Adrenal gland (tissue), 9 donors: ENCODE measurements at regions not wholly inside any gene's neighbourhood (a gene's known extent, or its start where the extent isn't known, plus 50 kb on each side); places are given as distances from the start of the nearest gene placed in this dataset.
A peak's percentile ranks its signal among the peaks of the same experiment; 100 is the strongest.

ENCODE experiments used
- DNase-seq, 7 donors: peaks; one replicate each; pipeline ENCODE4 v3.0.0-alpha.2; 2019 to 2020
- H3K27ac ChIP-seq, 5 donors: fragments of 200-600 bp; sonication (generic) in 4 of 5; 1 replicate in 3 of 5; 2 replicates in 2 of 5; pipeline versions ENCODE4 v1.5.1 to v1.8.0; 2016 to 2020; ENCODE audit warnings: mild to moderate bottlenecking in 1 of 5
- H3K27me3 ChIP-seq: fragments of 200-600 bp; 2 replicates; pipeline ENCODE4 v1.8.0; 2021
- H3K36me3 ChIP-seq, 2 donors: fragments of 200-600 bp; replicated peaks in 1 of 2; 1 replicate in 1 of 2; 2 replicates in 1 of 2; pipeline versions ENCODE4 v1.5.1 to v1.8.0; 2018 to 2022
- H3K4me1 ChIP-seq, 2 donors: fragments of 200-600 bp; replicated peaks in 1 of 2; 1 replicate in 1 of 2; 2 replicates in 1 of 2; pipeline versions ENCODE4 v1.5.1 to v1.8.0; 2018 to 2021
- H3K4me3 ChIP-seq, 4 donors: fragments of 200-600 bp; sonication (generic) in 3 of 4; one replicate each; pipeline ENCODE4 v1.5.1; 2016 to 2018
- H3K9me3 ChIP-seq, 3 donors: fragments of 200-600 bp; sonication (generic) in 1 of 3; replicated peaks in 1 of 3; 1 replicate in 2 of 3; 2 replicates in 1 of 3; pipeline versions ENCODE4 v1.5.1 to v1.8.0; 2016 to 2021
- POLR2A ChIP-seq, 2 donors: fragments of 450-650 bp; IDR thresholded peaks; one replicate each; pipeline ENCODE4 v1.6.1; 2017; ENCODE audit warnings: antibody characterized with exemption in 2 of 2, mild to moderate bottlenecking in 2 of 2, moderate library complexity in 1 of 2
- WGBS, 4 donors: extraction: QIAGEN DNeasy Blood & Tissue Kit in 2 of 4; methylation state at CpG; one replicate each; pipeline versions ENCODE4 v1.1.5 to v1.1.7; 2013 to 2017; 5-methylcytosine and 5-hydroxymethylcytosine counted together
- intact Hi-C, 2 donors: fragments of 100-400 bp; cut with DNase I; formaldehyde crosslinking; loops; one replicate each; pipeline versions ENCODE4 v1.14.1 to v1.15.0; 2022 to 2023
- TF ChIP-seq, protein P1 (sequence below), 6 experiments: fragments of 450-650 bp in 4 of 6; fragments of 200-600 bp in 2 of 6; sonication (generic) in 1 of 6; IDR thresholded peaks; 1 replicate in 5 of 6; 2 replicates in 1 of 6; pipeline versions ENCODE4 v1.5.1 to v1.8.0; 2016 to 2021; ENCODE audit warnings: antibody characterized with exemption in 6 of 6, mild to moderate bottlenecking in 2 of 6, moderate library complexity in 1 of 6
- donor health status: healthy with polysubstance abuse.
- donor health status: Bipolar disorder and iron deficiency.
- donor health status: DM: yes; HTN: yes; CAD: no.
- donor health status: DM: no; HTN: no; CAD: no.
- donor health status: DM: no; HTN: no; CAD: no.

DNA sequence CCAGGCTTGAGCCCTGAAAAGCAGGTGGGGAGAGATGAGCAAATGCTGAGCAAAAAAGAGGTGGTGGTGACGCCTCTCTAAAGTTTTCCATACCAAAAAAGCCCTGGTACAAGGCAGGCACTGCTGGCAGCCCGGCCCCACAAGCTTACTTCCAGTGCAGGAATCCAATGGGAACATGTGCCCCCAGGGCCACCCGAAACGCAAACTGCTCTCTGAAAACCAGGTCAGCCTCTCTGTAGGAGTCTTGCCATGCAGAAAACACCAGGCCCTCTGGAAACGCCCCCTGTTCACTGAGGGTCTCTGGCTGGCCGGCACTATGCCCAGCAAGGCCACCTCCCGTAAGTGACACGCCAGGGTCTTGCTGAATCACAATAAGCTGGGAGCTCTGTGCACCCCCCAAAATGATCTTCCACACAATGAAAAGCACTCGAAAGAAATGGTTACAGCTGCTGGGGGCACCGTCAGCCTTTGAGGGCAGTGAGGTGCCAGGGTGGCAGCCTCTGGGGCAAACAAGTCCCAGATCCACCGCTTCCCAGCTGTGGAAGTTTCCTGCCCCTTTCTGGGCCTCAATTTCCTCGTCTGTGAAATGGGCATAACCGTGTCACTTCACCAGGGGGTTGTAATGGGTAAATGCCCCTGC, 170.5 kb downstream of the TOMM20 start:
- Histone ChIP-seq H3K27me3 (no peaks in the 10 kb centered on the region), H3K9me3 (no peaks in the 10 kb centered on the region), H3K36me3 (no peaks in the 10 kb centered on the region), H3K4me1 (peaks cover 50 to 78% of the 10 kb centered on the region in 2 donors), H3K4me3 (no peak overlapping the region), H3K27ac (peak overlapping the region in 4 of 5 donors; percentile 8 to 75 (median 70))
- intact Hi-C loops, result no loop called here
- 77 to 99% (median 89%) methylated on average over 8 to 13 of the region's 13 CpGs for WGBS, 4 donors
- TF ChIP-seq POLR2A (IDR thresholded peaks at IDR 0.05), result no peak
- TF ChIP-seq, protein P1, sequence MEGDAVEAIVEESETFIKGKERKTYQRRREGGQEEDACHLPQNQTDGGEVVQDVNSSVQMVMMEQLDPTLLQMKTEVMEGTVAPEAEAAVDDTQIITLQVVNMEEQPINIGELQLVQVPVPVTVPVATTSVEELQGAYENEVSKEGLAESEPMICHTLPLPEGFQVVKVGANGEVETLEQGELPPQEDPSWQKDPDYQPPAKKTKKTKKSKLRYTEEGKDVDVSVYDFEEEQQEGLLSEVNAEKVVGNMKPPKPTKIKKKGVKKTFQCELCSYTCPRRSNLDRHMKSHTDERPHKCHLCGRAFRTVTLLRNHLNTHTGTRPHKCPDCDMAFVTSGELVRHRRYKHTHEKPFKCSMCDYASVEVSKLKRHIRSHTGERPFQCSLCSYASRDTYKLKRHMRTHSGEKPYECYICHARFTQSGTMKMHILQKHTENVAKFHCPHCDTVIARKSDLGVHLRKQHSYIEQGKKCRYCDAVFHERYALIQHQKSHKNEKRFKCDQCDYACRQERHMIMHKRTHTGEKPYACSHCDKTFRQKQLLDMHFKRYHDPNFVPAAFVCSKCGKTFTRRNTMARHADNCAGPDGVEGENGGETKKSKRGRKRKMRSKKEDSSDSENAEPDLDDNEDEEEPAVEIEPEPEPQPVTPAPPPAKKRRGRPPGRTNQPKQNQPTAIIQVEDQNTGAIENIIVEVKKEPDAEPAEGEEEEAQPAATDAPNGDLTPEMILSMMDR (IDR thresholded peaks at IDR 0.05), result no peak
- peak in 2 of 7 donors; percentile 18 to 49 for DNase-seq

DNA sequence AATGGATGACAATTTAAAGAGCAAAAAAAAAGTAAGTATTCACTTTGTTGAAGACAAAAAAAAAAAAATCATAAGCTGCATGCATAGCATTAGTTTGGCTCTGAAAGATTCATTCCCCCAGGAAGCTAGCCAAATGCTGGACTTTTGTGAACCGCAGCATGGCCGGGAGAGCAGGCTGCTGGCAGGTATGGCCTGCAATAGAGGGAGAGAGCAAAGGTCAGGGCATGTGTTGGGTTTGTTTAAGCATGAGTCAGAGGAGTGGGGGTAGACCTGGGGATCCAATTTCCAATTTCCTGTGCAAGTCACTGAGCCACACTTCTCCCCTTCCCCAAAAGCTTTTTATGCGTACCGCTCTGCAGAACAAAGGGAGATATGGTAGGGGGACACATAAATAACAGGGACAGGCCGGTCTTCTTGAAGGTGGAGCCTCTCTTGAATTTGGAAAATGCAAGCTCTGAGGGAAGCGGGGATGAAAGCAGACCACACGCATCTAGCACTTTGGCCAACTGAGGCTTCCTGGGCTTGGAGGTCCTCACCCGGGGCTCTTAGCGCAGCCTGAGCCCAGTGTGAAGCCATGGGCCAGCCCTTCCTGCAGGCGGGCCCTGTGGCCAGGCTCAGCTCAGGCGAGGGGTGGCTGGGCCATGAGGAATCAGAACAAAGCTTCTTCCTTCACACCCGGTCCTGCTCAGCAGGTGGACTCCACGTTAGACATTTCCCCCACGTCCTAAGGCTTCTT, 171.1 kb downstream of the TOMM20 start:
- intact Hi-C loops, result no loop called here
- 76 to 89% (median 78%) methylated on average over 8 to 14 of the region's 14 CpGs for WGBS, 4 donors
- Histone ChIP-seq H3K9me3 (no peaks in the 10 kb centered on the region), H3K4me3 (no peak overlapping the region), H3K36me3 (no peaks in the 10 kb centered on the region), H3K4me1 (peaks cover 45 to 71% of the 10 kb centered on the region in 2 donors), H3K27me3 (no peaks in the 10 kb centered on the region), H3K27ac (peak overlapping the region in 4 of 5 donors; percentile 54 to 75 (median 72))
- peak in 6 of 7 donors; percentile 64 to 80 (median 68) for DNase-seq
- TF ChIP-seq, protein P1 (IDR thresholded peaks at IDR 0.05), result no peak
- no peak for TF ChIP-seq POLR2A (IDR thresholded peaks at IDR 0.05)

DNA sequence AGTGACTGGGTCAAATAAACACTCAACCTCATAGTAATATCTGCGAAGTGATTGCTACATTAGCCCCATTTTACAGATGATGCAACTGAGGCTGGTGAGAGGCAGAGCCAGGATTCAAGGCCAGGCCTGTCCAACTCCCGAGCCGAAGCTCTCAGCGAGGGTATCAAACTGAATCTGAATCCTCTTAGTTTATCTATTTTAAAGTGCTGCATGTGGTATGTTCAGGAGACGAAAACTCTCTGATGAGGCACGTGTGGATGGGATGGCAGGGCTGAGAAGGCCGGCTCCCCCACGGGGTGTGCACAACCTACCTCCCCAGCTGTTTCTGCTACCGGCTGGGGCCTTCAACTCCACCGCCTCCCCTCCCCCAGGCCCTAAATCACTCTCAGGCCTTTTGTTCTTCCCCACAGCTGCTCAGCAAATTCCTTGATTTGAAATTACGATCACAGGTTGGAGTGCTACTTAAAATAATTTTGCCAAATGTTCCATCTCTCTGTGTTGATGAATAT, 171.8 kb downstream of the TOMM20 start:
- no peak overlapping the region for H3K4me3 ChIP-seq
- no peaks in the 10 kb centered on the region for H3K27me3 ChIP-seq
- no peaks in the 10 kb centered on the region for H3K9me3 ChIP-seq
- intact Hi-C loops, result no loop called here
- no peak for TF ChIP-seq POLR2A (IDR thresholded peaks at IDR 0.05)
- TF ChIP-seq, protein P1 (IDR thresholded peaks at IDR 0.05), result no peak
- WGBS, 4 donors, result 40 to 68% (median 54%) methylated on average over 10 to 11 of the region's 11 CpGs
- DNase-seq, result peak in 2 of 7 donors; percentile 25 to 61
- H3K36me3 ChIP-seq, result no peaks in the 10 kb centered on the region
- H3K27ac ChIP-seq, result peak overlapping the region; percentile 14 to 75 (median 69)
- H3K4me1 ChIP-seq, result peaks cover 39 to 65% of the 10 kb centered on the region in 2 donors

DNA sequence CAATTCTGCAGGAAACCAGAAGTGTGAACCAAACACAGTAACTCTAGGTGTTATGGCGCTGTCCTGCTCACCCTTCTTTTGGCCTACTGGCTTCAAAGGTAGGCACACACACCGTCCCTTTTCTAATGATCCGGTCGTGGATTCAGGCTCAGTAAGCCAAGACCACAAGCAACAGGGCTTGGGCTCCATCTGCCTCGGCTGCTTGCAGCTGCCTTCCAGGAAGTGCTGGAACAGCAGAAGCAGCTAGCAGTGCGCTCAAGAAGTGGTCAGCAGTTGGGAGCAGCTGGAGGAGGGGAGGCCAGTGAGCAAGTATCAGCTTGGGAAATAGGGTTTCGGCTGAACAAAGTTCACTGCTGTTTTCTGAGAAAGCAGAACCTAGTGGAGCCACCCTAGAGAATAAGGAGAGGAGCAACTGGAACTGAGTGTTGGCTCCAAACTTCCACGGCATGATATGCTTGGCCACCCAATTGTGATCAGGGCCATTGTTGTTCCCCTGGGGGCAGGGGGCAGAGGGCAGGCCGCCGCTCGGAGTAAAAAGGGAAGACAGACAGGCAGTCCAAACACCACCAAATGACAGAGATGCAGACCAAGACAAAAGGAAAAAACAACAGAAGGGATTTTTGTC, 173.4 kb downstream of the TOMM20 start:
- peak overlapping the region in 4 of 5 donors; percentile 64 to 89 (median 72) for H3K27ac ChIP-seq
- no peaks in the 10 kb centered on the region for H3K27me3 ChIP-seq
- intact Hi-C loops, result no loop called here
- no peaks in the 10 kb centered on the region for H3K9me3 ChIP-seq
- 61 to 63% (median 62%) methylated on average over 11 of the region's 11 CpGs for WGBS, 4 donors
- TF ChIP-seq, protein P1 (IDR thresholded peaks at IDR 0.05), result peak in 1 of 6 experiments; percentile 2
- TF ChIP-seq POLR2A (IDR thresholded peaks at IDR 0.05), result peak in 1 of 2 donors; percentile 17
- peaks cover 25 to 49% of the 10 kb centered on the region in 2 donors for H3K4me1 ChIP-seq
- peak in 5 of 7 donors; percentile 56 to 79 (median 65) for DNase-seq
- no peaks in the 10 kb centered on the region for H3K36me3 ChIP-seq
- H3K4me3 ChIP-seq, result no peak overlapping the region
